Colonic mucosa (tissue), 4 donors: ENCODE measurements at regions not wholly inside any gene's neighbourhood (a gene's known extent, or its start where the extent isn't known, plus 50 kb on each side); places are given as distances from the start of the nearest gene placed in this dataset.

Experiments
- DNase-seq: peaks from one replicate; pipeline ENCODE4 v3.0.0-alpha.2; 2020
- H3K27ac ChIP-seq: fragments of 200-600 bp; one replicate; pipeline ENCODE4 v1.8.0; 2021
- H3K27me3 ChIP-seq: fragments of 200-600 bp; one replicate; pipeline ENCODE4 v1.8.0; 2021
- H3K36me3 ChIP-seq: fragments of 200-600 bp; one replicate; pipeline ENCODE4 v1.8.0; 2021
- H3K4me1 ChIP-seq: fragments of 200-600 bp; one replicate; pipeline ENCODE4 v1.8.0; 2021; ENCODE audit warnings: mild to moderate bottlenecking
- H3K4me3 ChIP-seq: fragments of 200-600 bp; one replicate; pipeline ENCODE4 v1.8.0; 2021
- H3K9ac ChIP-seq, 2 donors: one replicate each; pipeline ENCODE4 v1.7.0; 2013; ENCODE audit warnings: control low read depth in 2 of 2, low read depth in 2 of 2, low read length in 2 of 2
- H3K9me3 ChIP-seq: fragments of 200-600 bp; one replicate; pipeline ENCODE4 v1.8.0; 2021
- intact Hi-C: fragments of 100-400 bp; cut with DNase I; formaldehyde crosslinking; loops from one replicate; pipeline ENCODE4 v1.14.1; 2022
- TF ChIP-seq, protein P1 (sequence below): fragments of 200-600 bp; IDR thresholded peaks from one replicate; pipeline ENCODE4 v1.8.0; 2022; ENCODE audit warnings: antibody characterized with exemption, mild to moderate bottlenecking
- donor health status: healthy.
- donor health status: DM: no; HTN: no; CAD: no.
- donor health status: DM: no; HTN: no; CAD: no.

GRCh38 chr11:26278354-26278753 is 53.6 kb upstream of the ANO3 start:
- Histone ChIP-seq H3K36me3 (no peaks in the 10 kb centered on the region), H3K9me3 (no peaks in the 10 kb centered on the region), H3K27me3 (no peaks in the 10 kb centered on the region), H3K27ac (no peak overlapping the region), H3K4me1 (no peaks in the 10 kb centered on the region), H3K4me3 (no peak overlapping the region), H3K9ac (no peak overlapping the region)
- intact Hi-C loops = loop anchor here (5.0 kb wide), 1 partner anchor 296 kb away; no protein-coding TSS in a partner anchor
- TF ChIP-seq, protein P1, sequence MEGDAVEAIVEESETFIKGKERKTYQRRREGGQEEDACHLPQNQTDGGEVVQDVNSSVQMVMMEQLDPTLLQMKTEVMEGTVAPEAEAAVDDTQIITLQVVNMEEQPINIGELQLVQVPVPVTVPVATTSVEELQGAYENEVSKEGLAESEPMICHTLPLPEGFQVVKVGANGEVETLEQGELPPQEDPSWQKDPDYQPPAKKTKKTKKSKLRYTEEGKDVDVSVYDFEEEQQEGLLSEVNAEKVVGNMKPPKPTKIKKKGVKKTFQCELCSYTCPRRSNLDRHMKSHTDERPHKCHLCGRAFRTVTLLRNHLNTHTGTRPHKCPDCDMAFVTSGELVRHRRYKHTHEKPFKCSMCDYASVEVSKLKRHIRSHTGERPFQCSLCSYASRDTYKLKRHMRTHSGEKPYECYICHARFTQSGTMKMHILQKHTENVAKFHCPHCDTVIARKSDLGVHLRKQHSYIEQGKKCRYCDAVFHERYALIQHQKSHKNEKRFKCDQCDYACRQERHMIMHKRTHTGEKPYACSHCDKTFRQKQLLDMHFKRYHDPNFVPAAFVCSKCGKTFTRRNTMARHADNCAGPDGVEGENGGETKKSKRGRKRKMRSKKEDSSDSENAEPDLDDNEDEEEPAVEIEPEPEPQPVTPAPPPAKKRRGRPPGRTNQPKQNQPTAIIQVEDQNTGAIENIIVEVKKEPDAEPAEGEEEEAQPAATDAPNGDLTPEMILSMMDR = no peak
- DNase-seq = no peak
